ENCODE measurements at regions not wholly inside any gene's neighbourhood (a gene's known extent, or its start where the extent isn't known, plus 50 kb on each side); places are given as distances from the start of the nearest gene placed in this dataset.

DNA sequence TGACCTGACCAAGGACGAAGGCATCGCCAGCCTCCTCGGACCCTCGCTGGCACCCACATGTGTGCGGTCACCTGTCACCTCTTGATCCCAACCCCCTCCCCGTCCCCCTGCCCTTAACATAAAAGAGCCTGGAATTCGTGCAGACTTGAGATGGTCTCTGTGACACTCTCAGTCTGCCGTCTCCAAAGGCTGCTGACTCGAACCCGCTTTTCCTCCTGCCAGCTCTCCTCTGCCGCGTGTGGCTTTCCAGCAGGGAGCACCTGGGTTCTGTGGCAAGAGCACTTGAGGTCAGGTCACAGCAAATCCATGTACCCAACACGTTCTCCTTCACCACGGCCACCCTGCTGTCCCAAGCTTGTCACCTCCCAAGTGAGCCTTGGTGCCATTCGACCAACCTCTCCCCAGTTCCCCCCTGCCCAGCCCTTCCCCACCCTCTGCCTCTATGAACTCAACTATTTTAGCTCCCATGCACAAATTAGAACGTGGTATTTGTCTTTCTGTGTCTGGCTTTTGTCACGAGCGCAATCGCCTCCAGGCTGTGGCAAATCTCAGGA lies 207.6 kb downstream of the BRD1 start:
- H3K4me3 ChIP-seq (replicated peaks; ENCODE audit: insufficient read depth, low read length): no peak overlapping the region
- no peak overlapping the region for H3K27ac ChIP-seq (replicated peaks)
- DNase-seq (ENCODE audit: low read depth in 1 of 2, low spot score in 1 of 2): no peak
- H3K27me3 ChIP-seq (ENCODE audit: insufficient read depth, poor library complexity, severe bottlenecking): no peaks in the 10 kb centered on the region
- TF ChIP-seq SPI1 (IDR thresholded peaks at IDR 0.05; ENCODE audit: borderline replicate concordance, low read depth) (no peak), POLR2AphosphoS5 (IDR thresholded peaks at IDR 0.05; ENCODE audit: low read depth) (no peak), GABPA (IDR thresholded peaks at IDR 0.05; ENCODE audit: low read depth) (no peak)
- TF ChIP-seq, protein P1, sequence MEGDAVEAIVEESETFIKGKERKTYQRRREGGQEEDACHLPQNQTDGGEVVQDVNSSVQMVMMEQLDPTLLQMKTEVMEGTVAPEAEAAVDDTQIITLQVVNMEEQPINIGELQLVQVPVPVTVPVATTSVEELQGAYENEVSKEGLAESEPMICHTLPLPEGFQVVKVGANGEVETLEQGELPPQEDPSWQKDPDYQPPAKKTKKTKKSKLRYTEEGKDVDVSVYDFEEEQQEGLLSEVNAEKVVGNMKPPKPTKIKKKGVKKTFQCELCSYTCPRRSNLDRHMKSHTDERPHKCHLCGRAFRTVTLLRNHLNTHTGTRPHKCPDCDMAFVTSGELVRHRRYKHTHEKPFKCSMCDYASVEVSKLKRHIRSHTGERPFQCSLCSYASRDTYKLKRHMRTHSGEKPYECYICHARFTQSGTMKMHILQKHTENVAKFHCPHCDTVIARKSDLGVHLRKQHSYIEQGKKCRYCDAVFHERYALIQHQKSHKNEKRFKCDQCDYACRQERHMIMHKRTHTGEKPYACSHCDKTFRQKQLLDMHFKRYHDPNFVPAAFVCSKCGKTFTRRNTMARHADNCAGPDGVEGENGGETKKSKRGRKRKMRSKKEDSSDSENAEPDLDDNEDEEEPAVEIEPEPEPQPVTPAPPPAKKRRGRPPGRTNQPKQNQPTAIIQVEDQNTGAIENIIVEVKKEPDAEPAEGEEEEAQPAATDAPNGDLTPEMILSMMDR (IDR thresholded peaks at IDR 0.05; ENCODE audit: insufficient read depth, low read length): no peak
- TF ChIP-seq, protein P2, sequence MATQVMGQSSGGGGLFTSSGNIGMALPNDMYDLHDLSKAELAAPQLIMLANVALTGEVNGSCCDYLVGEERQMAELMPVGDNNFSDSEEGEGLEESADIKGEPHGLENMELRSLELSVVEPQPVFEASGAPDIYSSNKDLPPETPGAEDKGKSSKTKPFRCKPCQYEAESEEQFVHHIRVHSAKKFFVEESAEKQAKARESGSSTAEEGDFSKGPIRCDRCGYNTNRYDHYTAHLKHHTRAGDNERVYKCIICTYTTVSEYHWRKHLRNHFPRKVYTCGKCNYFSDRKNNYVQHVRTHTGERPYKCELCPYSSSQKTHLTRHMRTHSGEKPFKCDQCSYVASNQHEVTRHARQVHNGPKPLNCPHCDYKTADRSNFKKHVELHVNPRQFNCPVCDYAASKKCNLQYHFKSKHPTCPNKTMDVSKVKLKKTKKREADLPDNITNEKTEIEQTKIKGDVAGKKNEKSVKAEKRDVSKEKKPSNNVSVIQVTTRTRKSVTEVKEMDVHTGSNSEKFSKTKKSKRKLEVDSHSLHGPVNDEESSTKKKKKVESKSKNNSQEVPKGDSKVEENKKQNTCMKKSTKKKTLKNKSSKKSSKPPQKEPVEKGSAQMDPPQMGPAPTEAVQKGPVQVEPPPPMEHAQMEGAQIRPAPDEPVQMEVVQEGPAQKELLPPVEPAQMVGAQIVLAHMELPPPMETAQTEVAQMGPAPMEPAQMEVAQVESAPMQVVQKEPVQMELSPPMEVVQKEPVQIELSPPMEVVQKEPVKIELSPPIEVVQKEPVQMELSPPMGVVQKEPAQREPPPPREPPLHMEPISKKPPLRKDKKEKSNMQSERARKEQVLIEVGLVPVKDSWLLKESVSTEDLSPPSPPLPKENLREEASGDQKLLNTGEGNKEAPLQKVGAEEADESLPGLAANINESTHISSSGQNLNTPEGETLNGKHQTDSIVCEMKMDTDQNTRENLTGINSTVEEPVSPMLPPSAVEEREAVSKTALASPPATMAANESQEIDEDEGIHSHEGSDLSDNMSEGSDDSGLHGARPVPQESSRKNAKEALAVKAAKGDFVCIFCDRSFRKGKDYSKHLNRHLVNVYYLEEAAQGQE (IDR thresholded peaks at IDR 0.05; ENCODE audit: insufficient replicate concordance, low read depth): no peak

DNA sequence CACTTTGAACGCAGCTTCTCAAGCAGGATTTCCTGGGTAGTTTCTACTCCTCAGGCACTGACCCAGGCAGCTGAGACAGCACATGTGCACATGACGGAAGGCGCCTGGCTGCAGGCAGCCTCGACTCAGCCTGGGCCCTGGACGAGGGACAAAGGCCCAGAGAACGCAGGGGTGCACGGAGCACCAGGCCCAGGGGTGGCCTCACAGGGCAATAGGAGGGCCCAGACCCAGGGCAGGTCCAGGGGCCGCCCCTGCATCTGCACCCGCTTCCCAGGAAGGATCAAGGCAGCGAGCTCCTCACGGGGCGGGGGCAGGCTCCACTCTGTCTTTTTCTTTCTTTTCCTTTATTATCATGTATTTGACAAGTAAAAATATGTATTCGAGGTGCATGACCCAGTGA lies 208.4 kb downstream of the BRD1 start:
- no peaks in the 10 kb centered on the region for H3K27me3 ChIP-seq (ENCODE audit: insufficient read depth, poor library complexity, severe bottlenecking)
- no peak overlapping the region for H3K27ac ChIP-seq (replicated peaks)
- H3K4me3 ChIP-seq (replicated peaks; ENCODE audit: insufficient read depth, low read length): no peak overlapping the region
- DNase-seq (ENCODE audit: low read depth in 1 of 2, low spot score in 1 of 2): no peak
- TF ChIP-seq, protein P1 (IDR thresholded peaks at IDR 0.05; ENCODE audit: insufficient read depth, low read length): no peak
- TF ChIP-seq SPI1 (IDR thresholded peaks at IDR 0.05; ENCODE audit: borderline replicate concordance, low read depth) (no peak), GABPA (IDR thresholded peaks at IDR 0.05; ENCODE audit: low read depth) (no peak), POLR2AphosphoS5 (IDR thresholded peaks at IDR 0.05; ENCODE audit: low read depth) (no peak)
- TF ChIP-seq, protein P2 (IDR thresholded peaks at IDR 0.05; ENCODE audit: insufficient replicate concordance, low read depth): no peak

DNA sequence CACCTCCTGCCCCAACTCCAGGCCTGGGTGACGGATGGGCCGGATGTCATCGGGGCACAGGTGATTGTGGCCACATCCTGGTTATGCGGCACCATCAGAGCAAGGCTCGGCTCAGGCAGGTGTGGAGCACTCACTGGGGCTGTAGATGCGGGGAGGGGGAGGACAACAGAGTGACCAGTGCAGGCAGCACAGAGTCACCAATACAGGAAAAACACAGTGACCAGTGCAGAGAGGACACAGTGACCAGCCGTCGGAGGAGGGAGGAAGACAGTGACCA lies 209.1 kb downstream of the BRD1 start:
- Histone ChIP-seq H3K27me3 (ENCODE audit: insufficient read depth, poor library complexity, severe bottlenecking) (no peaks in the 10 kb centered on the region), H3K27ac (replicated peaks) (no peak overlapping the region), H3K4me3 (replicated peaks; ENCODE audit: insufficient read depth, low read length) (no peak overlapping the region)
- TF ChIP-seq, protein P2 (IDR thresholded peaks at IDR 0.05; ENCODE audit: insufficient replicate concordance, low read depth): no peak
- no peak for DNase-seq (ENCODE audit: low read depth in 1 of 2, low spot score in 1 of 2)

Data from HL-60 (cell line).